ENCODE measurements at regions not wholly inside any gene's neighbourhood (a gene's known extent, or its start where the extent isn't known, plus 50 kb on each side); places are given as distances from the start of the nearest gene placed in this dataset.

DNA sequence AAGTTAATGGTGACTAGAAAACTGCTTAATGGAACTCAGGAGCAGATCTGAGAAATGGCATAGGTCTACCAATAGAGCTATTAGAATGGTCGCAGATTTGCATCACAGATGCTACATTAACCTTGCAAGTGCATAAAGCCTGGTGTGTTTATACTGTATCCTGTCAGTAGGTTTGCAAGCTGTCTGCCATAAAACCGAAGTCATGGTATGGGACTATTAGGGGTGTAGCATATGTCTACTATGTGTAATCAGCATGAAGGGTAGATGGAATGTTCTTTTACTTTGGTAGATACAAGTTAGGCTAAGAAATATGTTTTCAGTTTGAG is 574.2 kb upstream of the ADGRL2 start:
- H3K4me1 Mint-ChIP-seq (ENCODE audit: low read depth, unreplicated experiment): no peaks in the 10 kb centered on the region
- no peaks in the 10 kb centered on the region for H3K9me3 Mint-ChIP-seq (ENCODE audit: low read depth, unreplicated experiment)
- no TSS peak for BruUV-seq (replicated peaks)
- H3K27ac Mint-ChIP-seq (ENCODE audit: unreplicated experiment): no peak overlapping the region
- CTCF ChIA-PET: no interaction called here
- no peaks in the 10 kb centered on the region for H3K36me3 Mint-ChIP-seq (ENCODE audit: insufficient read depth, unreplicated experiment)
- intact Hi-C loops (cut with micrococcal nuclease; ENCODE audit: unreplicated experiment): no loop called here
- H3K27me3 Mint-ChIP-seq (ENCODE audit: unreplicated experiment): no peaks in the 10 kb centered on the region
- DNase-seq: no peak
- no peak overlapping the region for H3K4me3 Mint-ChIP-seq (ENCODE audit: low read depth, unreplicated experiment)
- no peak for TF ChIP-seq CTCF (IDR thresholded peaks at IDR 0.05; ENCODE audit: unreplicated experiment)

DNA sequence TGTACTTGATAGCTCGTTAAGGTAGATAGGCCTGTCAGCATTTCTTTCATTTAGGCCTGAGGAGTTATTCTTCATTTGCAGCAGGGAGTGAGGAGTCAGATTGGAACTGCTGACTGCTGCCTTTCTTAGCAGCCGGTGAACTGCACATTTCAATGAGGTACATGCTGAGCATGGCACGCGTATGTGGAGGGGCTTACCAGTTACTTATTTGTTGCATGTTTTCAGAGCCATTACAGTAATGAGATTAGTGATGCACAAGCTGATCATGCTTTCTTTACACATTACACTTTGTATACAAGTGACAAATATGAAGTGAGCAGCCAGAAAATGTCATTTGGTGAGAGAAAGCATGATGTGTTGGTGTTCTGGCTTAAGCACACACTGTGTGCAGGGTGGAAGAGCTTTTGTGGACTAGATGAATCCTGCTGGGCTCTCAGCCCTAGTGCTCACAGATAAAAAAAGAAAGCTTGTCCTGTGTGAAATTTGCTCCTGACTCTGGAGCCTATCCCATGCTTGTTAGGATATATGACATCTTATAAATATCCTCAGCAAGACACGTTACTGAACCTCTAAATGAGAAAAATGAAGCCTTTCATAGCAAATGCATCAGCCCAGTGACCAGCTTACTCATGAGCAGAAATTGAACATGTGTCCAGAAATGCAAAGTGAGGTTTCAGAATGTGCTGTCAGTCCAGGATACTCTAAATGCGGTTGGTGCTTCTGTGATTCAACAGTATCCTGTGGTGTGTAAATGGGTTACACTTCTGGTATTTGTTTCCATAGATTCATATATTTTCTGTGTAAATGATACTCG is 574.7 kb upstream of the ADGRL2 start:
- Mint-ChIP-seq H3K4me1 (ENCODE audit: low read depth, unreplicated experiment) (no peaks in the 10 kb centered on the region), H3K9me3 (ENCODE audit: low read depth, unreplicated experiment) (peaks cover 2% of the 10 kb centered on the region), H3K4me3 (ENCODE audit: low read depth, unreplicated experiment) (no peak overlapping the region), H3K36me3 (ENCODE audit: insufficient read depth, unreplicated experiment) (no peaks in the 10 kb centered on the region), H3K27me3 (ENCODE audit: unreplicated experiment) (no peaks in the 10 kb centered on the region), H3K27ac (ENCODE audit: unreplicated experiment) (no peak overlapping the region)
- CTCF ChIA-PET: no interaction called here
- no peak for TF ChIP-seq CTCF (IDR thresholded peaks at IDR 0.05; ENCODE audit: unreplicated experiment)
- BruUV-seq (replicated peaks): no TSS peak
- intact Hi-C loops (cut with micrococcal nuclease; ENCODE audit: unreplicated experiment): no loop called here
- DNase-seq: no peak

DNA sequence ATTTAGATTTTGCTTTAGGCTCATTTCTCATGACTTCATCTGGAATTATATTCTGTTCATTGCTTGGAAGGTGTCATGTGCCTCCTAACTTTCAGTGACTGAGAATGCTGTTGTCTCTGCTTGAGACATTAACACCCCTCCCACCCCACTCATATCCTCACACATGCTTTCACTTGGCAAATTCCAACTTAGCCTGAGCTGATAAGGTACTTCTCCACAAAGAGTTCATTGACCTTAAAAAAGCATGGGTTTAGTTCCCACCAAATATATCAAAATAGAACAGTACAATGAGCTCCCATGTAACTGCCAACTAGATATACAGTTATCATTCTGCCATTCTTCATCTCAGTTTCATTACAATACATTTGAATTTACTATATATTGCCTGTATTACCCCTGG is 576.5 kb upstream of the ADGRL2 start:
- Mint-ChIP-seq H3K36me3 (ENCODE audit: insufficient read depth, unreplicated experiment) (no peaks in the 10 kb centered on the region), H3K27ac (ENCODE audit: unreplicated experiment) (no peak overlapping the region), H3K4me1 (ENCODE audit: low read depth, unreplicated experiment) (no peaks in the 10 kb centered on the region), H3K27me3 (ENCODE audit: unreplicated experiment) (no peaks in the 10 kb centered on the region), H3K9me3 (ENCODE audit: low read depth, unreplicated experiment) (peaks cover 2% of the 10 kb centered on the region), H3K4me3 (ENCODE audit: low read depth, unreplicated experiment) (no peak overlapping the region)
- DNase-seq: no peak
- no TSS peak for BruUV-seq (replicated peaks)
- TF ChIP-seq CTCF (IDR thresholded peaks at IDR 0.05; ENCODE audit: unreplicated experiment): no peak
- CTCF ChIA-PET: no interaction called here
- intact Hi-C loops (cut with micrococcal nuclease; ENCODE audit: unreplicated experiment): no loop called here

DNA sequence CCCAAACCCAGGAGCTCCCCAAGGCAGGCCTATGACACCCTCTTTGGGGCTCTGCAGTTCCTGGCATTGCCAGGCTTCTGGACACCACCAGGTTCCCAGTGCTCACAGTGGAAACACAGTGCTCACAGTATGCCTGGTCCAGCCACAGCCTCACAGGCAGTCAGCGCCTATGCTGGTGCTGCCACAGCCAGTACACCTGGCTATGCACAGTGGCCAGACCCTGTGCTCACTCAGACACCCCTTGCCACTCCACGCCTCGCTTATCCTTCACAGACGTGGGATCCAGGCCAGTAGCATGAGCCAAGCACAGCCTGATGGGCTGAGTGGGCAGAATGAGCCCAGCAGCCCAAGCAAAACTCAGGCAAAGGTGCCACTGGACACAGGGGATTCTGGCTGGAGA is 579.2 kb upstream of the ADGRL2 start:
- peaks cover 2% of the 10 kb centered on the region for H3K9me3 Mint-ChIP-seq (ENCODE audit: low read depth, unreplicated experiment)
- H3K27ac Mint-ChIP-seq (ENCODE audit: unreplicated experiment): no peak overlapping the region
- no TSS peak for BruUV-seq (replicated peaks)
- no peaks in the 10 kb centered on the region for H3K27me3 Mint-ChIP-seq (ENCODE audit: unreplicated experiment)
- H3K4me3 Mint-ChIP-seq (ENCODE audit: low read depth, unreplicated experiment): no peak overlapping the region
- no peak for DNase-seq
- CTCF ChIA-PET: no interaction called here
- no peak for TF ChIP-seq CTCF (IDR thresholded peaks at IDR 0.05; ENCODE audit: unreplicated experiment)
- intact Hi-C loops (cut with micrococcal nuclease; ENCODE audit: unreplicated experiment): no loop called here
- H3K4me1 Mint-ChIP-seq (ENCODE audit: low read depth, unreplicated experiment): no peaks in the 10 kb centered on the region
- no peaks in the 10 kb centered on the region for H3K36me3 Mint-ChIP-seq (ENCODE audit: insufficient read depth, unreplicated experiment)
